ENCODE measurements at regions not wholly inside any gene's neighbourhood (a gene's known extent, or its start where the extent isn't known, plus 50 kb on each side); places are given as distances from the start of the nearest gene placed in this dataset.

DNA sequence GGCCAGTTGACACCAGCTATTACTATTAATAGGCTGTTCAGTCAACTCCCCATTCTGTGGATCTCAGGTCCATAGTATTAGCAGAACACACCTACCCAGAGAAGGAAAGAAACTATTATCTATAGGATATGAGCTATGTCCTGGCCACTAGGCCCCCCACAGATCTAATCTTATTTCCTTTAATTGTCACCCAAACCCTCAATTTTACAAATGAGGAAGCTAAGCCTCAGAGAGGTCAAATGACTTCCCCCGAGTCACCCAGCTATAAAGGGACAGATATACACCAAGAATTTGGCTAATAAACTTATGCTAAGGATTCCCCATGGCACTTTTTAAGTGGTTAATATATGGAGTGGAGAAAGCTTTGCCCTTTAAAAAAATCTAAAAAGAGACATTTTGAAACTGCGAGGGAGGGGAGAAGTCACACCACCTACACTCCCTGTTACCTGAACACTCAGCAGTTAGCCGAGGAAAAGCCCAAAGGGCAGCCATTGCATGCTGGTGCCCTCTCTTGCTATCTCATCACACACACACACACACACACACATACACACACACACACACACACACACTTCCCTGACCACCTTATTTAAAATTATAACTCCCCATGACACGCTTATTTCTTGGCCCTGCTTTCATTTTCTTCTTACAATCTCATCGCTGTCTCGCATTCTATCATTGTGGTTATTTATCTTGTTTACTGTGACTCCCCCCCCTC, 157.0 kb upstream of the ADO start:
- no peak for TF ChIP-seq TAF1 (IDR thresholded peaks at IDR 0.05; ENCODE audit: low read depth, low read length)
- TF ChIP-seq POLR2AphosphoS5 (IDR thresholded peaks at IDR 0.05; ENCODE audit: low read depth, low read length): no peak
- TF ChIP-seq POLR2A (IDR thresholded peaks at IDR 0.05; ENCODE audit: low read depth, low read length): no peak
- no peak for TF ChIP-seq SPI1 (IDR thresholded peaks at IDR 0.05; ENCODE audit: low read depth, low read length)

Measured in GM12891 (cell line).